ENCODE measurements at regions not wholly inside any gene's neighbourhood (a gene's known extent, or its start where the extent isn't known, plus 50 kb on each side); places are given as distances from the start of the nearest gene placed in this dataset.
"Not testable (repeated sequence)": the region's sequence is repeated elsewhere in the genome, so short reads cannot be mapped to it uniquely, and the experiment has no call there.

GRCh38 chr12:114616081-114616480, 67.9 kb downstream of the TBX3 start:
- no peak overlapping the region for H3K9ac ChIP-seq (ENCODE audit: low read length)
- no peaks in the 10 kb centered on the region for H3K27me3 ChIP-seq (ENCODE audit: control insufficient read depth, insufficient read depth, low read length)
- no peak overlapping the region for H3K4me3 ChIP-seq (ENCODE audit: low read depth, low read length)
- H3K27ac ChIP-seq (ENCODE audit: low read depth, low read length), result no peak overlapping the region
- H3K9me3 ChIP-seq (ENCODE audit: control insufficient read depth, insufficient read depth, low read depth, low read length), result peaks cover 5% of the 10 kb centered on the region; the same call in 1 of the 2 replicates
- H3K36me3 ChIP-seq (ENCODE audit: control insufficient read depth, insufficient read depth, low read length), result no peaks in the 10 kb centered on the region
- H3K4me1 ChIP-seq (ENCODE audit: control insufficient read depth, insufficient read depth, low read length), result no peaks in the 10 kb centered on the region

GRCh38 chr12:114614040-114614439, 69.9 kb downstream of the TBX3 start:
- no peak overlapping the region for H3K27ac ChIP-seq (ENCODE audit: low read depth, low read length)
- no peak overlapping the region for H3K4me3 ChIP-seq (ENCODE audit: low read depth, low read length)
- H3K9me3 ChIP-seq (ENCODE audit: control insufficient read depth, insufficient read depth, low read depth, low read length), result peaks cover 5% of the 10 kb centered on the region; the same call in 1 of the 2 replicates
- H3K27me3 ChIP-seq (ENCODE audit: control insufficient read depth, insufficient read depth, low read length), result no peaks in the 10 kb centered on the region
- H3K9ac ChIP-seq (ENCODE audit: low read length), result no peak overlapping the region
- H3K36me3 ChIP-seq (ENCODE audit: control insufficient read depth, insufficient read depth, low read length), result no peaks in the 10 kb centered on the region
- no peaks in the 10 kb centered on the region for H3K4me1 ChIP-seq (ENCODE audit: control insufficient read depth, insufficient read depth, low read length)

GRCh38 chr12:114612062-114612461, 71.9 kb downstream of the TBX3 start:
- Histone ChIP-seq H3K9me3 (ENCODE audit: control insufficient read depth, insufficient read depth, low read depth, low read length) (peaks cover 5% of the 10 kb centered on the region; the same call in 1 of the 2 replicates), H3K9ac (ENCODE audit: low read length) (no peak overlapping the region), H3K4me1 (ENCODE audit: control insufficient read depth, insufficient read depth, low read length) (no peaks in the 10 kb centered on the region), H3K36me3 (ENCODE audit: control insufficient read depth, insufficient read depth, low read length) (no peaks in the 10 kb centered on the region), H3K4me3 (ENCODE audit: low read depth, low read length) (no peak overlapping the region), H3K27me3 (ENCODE audit: control insufficient read depth, insufficient read depth, low read length) (no peaks in the 10 kb centered on the region), H3K27ac (ENCODE audit: low read depth, low read length) (no peak overlapping the region)

- no peaks in the 10 kb centered on the region for H3K27me3 ChIP-seq (ENCODE audit: control insufficient read depth, insufficient read depth, low read length)
- H3K36me3 ChIP-seq (ENCODE audit: control insufficient read depth, insufficient read depth, low read length), result no peaks in the 10 kb centered on the region
- no peaks in the 10 kb centered on the region for H3K4me1 ChIP-seq (ENCODE audit: control insufficient read depth, insufficient read depth, low read length)
- no peak overlapping the region for H3K9ac ChIP-seq (ENCODE audit: low read length)
- H3K9me3 ChIP-seq (ENCODE audit: control insufficient read depth, insufficient read depth, low read depth, low read length), result peaks cover 5% of the 10 kb centered on the region; the same call in 1 of the 2 replicates
- H3K4me3 ChIP-seq (ENCODE audit: low read depth, low read length), result no peak overlapping the region
- H3K27ac ChIP-seq (ENCODE audit: low read depth, low read length), result no peak overlapping the region
Measured at GRCh38 chr12:114611145-114612018, 72.6 kb downstream of the TBX3 start.

- no peaks in the 10 kb centered on the region for H3K9me3 ChIP-seq (ENCODE audit: control insufficient read depth, insufficient read depth, low read depth, low read length)
- H3K4me1 ChIP-seq (ENCODE audit: control insufficient read depth, insufficient read depth, low read length), result no peaks in the 10 kb centered on the region
- H3K27ac ChIP-seq (ENCODE audit: low read depth, low read length), result no peak overlapping the region
- no peak overlapping the region for H3K9ac ChIP-seq (ENCODE audit: low read length)
- no peaks in the 10 kb centered on the region for H3K27me3 ChIP-seq (ENCODE audit: control insufficient read depth, insufficient read depth, low read length)
- no peak overlapping the region for H3K4me3 ChIP-seq (ENCODE audit: low read depth, low read length)
- H3K36me3 ChIP-seq (ENCODE audit: control insufficient read depth, insufficient read depth, low read length), result no peaks in the 10 kb centered on the region
Measured at GRCh38 chr12:114608509-114608908, 75.5 kb downstream of the TBX3 start.

GRCh38 chr12:114605918-114606317, 78.1 kb downstream of the TBX3 start:
- H3K4me3 ChIP-seq (ENCODE audit: low read depth, low read length), result no peak overlapping the region
- no peaks in the 10 kb centered on the region for H3K4me1 ChIP-seq (ENCODE audit: control insufficient read depth, insufficient read depth, low read length)
- no peaks in the 10 kb centered on the region for H3K36me3 ChIP-seq (ENCODE audit: control insufficient read depth, insufficient read depth, low read length)
- H3K9me3 ChIP-seq (ENCODE audit: control insufficient read depth, insufficient read depth, low read depth, low read length), result peaks cover 7% of the 10 kb centered on the region
- no peak overlapping the region for H3K9ac ChIP-seq (ENCODE audit: low read length)
- H3K27me3 ChIP-seq (ENCODE audit: control insufficient read depth, insufficient read depth, low read length), result no peaks in the 10 kb centered on the region
- no peak overlapping the region for H3K27ac ChIP-seq (ENCODE audit: low read depth, low read length)

- no peaks in the 10 kb centered on the region for H3K36me3 ChIP-seq (ENCODE audit: control insufficient read depth, insufficient read depth, low read length)
- no peak overlapping the region for H3K27ac ChIP-seq (ENCODE audit: low read depth, low read length)
- H3K4me1 ChIP-seq (ENCODE audit: control insufficient read depth, insufficient read depth, low read length), result no peaks in the 10 kb centered on the region
- H3K27me3 ChIP-seq (ENCODE audit: control insufficient read depth, insufficient read depth, low read length), result no peaks in the 10 kb centered on the region
- H3K4me3 ChIP-seq (ENCODE audit: low read depth, low read length), result no peak overlapping the region
- peaks cover 21% of the 10 kb centered on the region for H3K9me3 ChIP-seq (ENCODE audit: control insufficient read depth, insufficient read depth, low read depth, low read length)
- H3K9ac ChIP-seq (ENCODE audit: low read length), result no peak overlapping the region
Measured at GRCh38 chr12:114604606-114605005, 79.4 kb downstream of the TBX3 start.

- not testable (repeated sequence) for H3K4me1 ChIP-seq (ENCODE audit: control insufficient read depth, insufficient read depth, low read length); H3K36me3 ChIP-seq (ENCODE audit: control insufficient read depth, insufficient read depth, low read length); H3K27ac ChIP-seq (ENCODE audit: low read depth, low read length); H3K27me3 ChIP-seq (ENCODE audit: control insufficient read depth, insufficient read depth, low read length); H3K4me3 ChIP-seq (ENCODE audit: low read depth, low read length); H3K9ac ChIP-seq (ENCODE audit: low read length)
- H3K9me3 ChIP-seq (ENCODE audit: control insufficient read depth, insufficient read depth, low read depth, low read length), result peaks cover 22% of the 10 kb centered on the region
Measured at GRCh38 chr12:114600584-114600983, 83.4 kb downstream of the TBX3 start.

GRCh38 chr12:114598111-114598510, 85.9 kb downstream of the TBX3 start:
- H3K36me3 ChIP-seq (ENCODE audit: control insufficient read depth, insufficient read depth, low read length), result no peaks in the 10 kb centered on the region
- H3K27me3 ChIP-seq (ENCODE audit: control insufficient read depth, insufficient read depth, low read length), result no peaks in the 10 kb centered on the region
- H3K4me3 ChIP-seq (ENCODE audit: low read depth, low read length), result no peak overlapping the region
- H3K27ac ChIP-seq (ENCODE audit: low read depth, low read length), result no peak overlapping the region
- H3K4me1 ChIP-seq (ENCODE audit: control insufficient read depth, insufficient read depth, low read length), result no peaks in the 10 kb centered on the region
- no peak overlapping the region for H3K9ac ChIP-seq (ENCODE audit: low read length)
- H3K9me3 ChIP-seq (ENCODE audit: control insufficient read depth, insufficient read depth, low read depth, low read length), result peaks cover 27% of the 10 kb centered on the region

- Histone ChIP-seq H3K4me3 (ENCODE audit: low read depth, low read length) (no peak overlapping the region), H3K9me3 (ENCODE audit: control insufficient read depth, insufficient read depth, low read depth, low read length) (peaks cover 26% of the 10 kb centered on the region), H3K4me1 (ENCODE audit: control insufficient read depth, insufficient read depth, low read length) (no peaks in the 10 kb centered on the region), H3K27ac (ENCODE audit: low read depth, low read length) (no peak overlapping the region), H3K36me3 (ENCODE audit: control insufficient read depth, insufficient read depth, low read length) (no peaks in the 10 kb centered on the region), H3K27me3 (ENCODE audit: control insufficient read depth, insufficient read depth, low read length) (no peaks in the 10 kb centered on the region), H3K9ac (ENCODE audit: low read length) (no peak overlapping the region)
Measured at GRCh38 chr12:114592946-114593345, 91.0 kb downstream of the TBX3 start.

GRCh38 chr12:114588061-114588460, 95.9 kb downstream of the TBX3 start:
- no peaks in the 10 kb centered on the region for H3K27me3 ChIP-seq (ENCODE audit: control insufficient read depth, insufficient read depth, low read length)
- H3K4me1 ChIP-seq (ENCODE audit: control insufficient read depth, insufficient read depth, low read length), result no peaks in the 10 kb centered on the region
- H3K4me3 ChIP-seq (ENCODE audit: low read depth, low read length), result no peak overlapping the region
- peaks cover 39% of the 10 kb centered on the region for H3K9me3 ChIP-seq (ENCODE audit: control insufficient read depth, insufficient read depth, low read depth, low read length)
- H3K36me3 ChIP-seq (ENCODE audit: control insufficient read depth, insufficient read depth, low read length), result no peaks in the 10 kb centered on the region
- H3K27ac ChIP-seq (ENCODE audit: low read depth, low read length), result no peak overlapping the region
- no peak overlapping the region for H3K9ac ChIP-seq (ENCODE audit: low read length)
